IPS DF 4.7 (cell line): ENCODE measurements at regions not wholly inside any gene's neighbourhood (a gene's known extent, or its start where the extent isn't known, plus 50 kb on each side); places are given as distances from the start of the nearest gene placed in this dataset.

Source experiments
- DNase-seq: peaks from one replicate; pipeline ENCODE4 v3.0.0-alpha.2; 2013; ENCODE audit warnings: low spot score; ENCODE audit errors: extremely low read depth

GRCh38 chr1:62981434-62981833, 197.5 kb downstream of the ATG4C start:
- no peak for DNase-seq

DNA sequence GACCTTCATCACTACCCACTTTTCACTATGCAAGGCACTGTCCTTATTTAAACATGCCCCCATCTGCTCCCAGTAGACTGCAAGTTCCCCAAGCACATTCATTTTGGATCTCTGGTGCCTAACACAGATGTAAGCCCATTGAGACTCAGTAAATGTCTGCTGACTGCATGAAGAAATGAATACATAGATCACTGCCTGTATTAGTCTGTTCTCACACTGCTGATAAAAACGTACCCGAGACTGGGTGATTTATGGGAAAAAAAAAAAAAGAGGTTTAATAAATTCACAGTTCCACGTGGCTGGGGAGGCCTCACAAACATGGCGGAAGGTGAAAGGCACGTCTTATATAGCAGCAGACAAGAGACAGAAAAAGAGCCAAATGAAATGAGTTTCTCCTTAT, 204.9 kb downstream of the ATG4C start:
- no peak for DNase-seq

- DNase-seq: no peak
Measured at GRCh38 chr1:62989497-62989896, 205.6 kb downstream of the ATG4C start.

GRCh38 chr1:62991152-62991551, 207.2 kb downstream of the ATG4C start:
- no peak for DNase-seq

- no peak for DNase-seq
Measured at GRCh38 chr1:62993844-62994243, 209.9 kb downstream of the ATG4C start.

DNA sequence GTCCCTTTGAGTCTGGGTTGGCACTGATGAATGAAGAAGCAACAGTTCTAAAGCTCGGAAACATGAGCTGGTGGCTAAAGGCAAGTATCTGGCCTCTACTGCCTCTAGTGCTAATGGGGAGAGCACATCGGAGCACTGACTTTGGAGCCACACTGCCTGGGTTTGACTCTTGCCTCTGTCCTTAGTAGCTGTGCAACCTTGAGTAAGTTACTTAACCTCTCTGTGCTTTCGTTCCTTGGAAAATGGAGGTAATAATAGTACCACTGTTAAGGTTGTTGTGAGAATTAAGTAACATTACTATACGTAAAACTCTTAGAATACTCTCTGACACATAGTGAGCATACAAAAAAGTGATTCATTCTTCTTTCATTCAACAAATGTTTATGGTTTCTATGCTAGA, 211.2 kb downstream of the ATG4C start:
- no peak for DNase-seq

DNA sequence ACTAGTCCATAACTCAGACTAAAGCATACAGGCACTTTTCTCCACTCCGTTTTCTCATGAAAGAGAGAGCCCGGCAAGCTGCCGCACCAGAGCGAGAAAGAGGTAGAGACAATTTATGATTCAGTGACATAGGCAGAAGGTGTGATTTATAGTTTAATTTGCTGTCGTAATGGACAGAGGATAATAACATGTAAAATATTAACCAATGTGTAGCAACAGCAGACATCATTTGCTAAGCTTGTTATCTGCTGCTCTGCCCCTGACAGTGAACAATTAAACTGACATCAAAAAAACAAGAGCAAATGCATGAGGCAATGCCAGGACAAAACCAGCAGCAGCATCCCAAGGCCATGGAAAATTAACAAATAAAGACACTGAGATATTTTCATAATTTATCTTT, 214.0 kb downstream of the ATG4C start:
- no peak for DNase-seq

DNA sequence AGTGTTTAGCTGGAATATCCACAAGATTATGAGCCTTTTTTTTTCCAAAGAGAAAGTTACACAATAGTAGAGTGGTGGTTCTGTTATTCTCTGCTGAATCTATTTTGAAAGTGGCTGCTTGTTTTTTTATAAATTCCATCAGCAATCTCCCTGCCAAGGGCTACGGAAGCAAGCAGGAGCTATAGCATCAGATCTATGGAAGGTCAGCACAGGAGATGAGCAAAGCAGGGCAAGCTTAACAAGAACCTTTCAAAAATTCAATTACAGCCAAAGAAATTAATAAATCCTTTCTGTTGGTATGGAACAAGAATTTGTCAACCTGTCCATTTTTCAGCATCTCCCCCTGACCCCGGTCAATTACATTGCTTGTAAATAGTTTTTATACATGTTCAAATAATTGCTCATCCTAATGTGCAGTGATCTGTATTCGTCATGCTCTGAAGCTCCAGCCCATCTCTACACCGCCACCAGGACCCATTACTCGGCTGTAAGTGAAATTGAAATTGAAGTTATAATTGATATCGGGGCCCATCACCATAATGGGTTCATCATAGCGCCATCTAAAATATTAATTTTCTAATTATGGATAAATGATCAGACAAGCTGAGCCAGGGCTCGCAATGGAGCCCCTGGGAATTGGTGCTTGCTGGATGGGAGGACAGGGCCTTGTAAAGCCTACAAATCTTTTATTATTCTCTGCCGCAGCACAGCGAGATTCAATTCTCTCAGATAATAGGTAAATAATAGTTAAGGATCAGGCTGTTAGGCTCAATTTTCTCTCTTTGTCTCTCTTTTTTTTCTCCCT, 215.1 kb downstream of the ATG4C start:
- no peak for DNase-seq

DNA sequence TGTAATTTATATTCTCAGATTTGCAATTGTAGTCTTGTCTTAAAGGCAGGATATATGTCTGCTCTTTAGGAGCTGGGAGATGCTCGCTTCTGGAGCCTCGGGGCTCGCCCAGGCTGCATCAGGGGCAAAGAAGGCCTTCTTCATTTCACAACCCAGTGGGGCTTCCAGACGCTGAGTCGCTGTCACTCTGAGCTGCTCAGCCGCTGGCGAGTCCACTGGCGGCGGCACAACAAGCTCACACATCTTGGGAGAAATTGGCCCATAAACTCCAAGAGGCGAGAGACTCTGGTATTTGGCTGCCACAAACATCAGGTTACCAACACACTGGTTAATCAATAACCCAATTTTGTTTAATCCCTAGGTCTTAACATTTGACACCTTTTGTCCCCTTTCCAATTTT, 216.6 kb downstream of the ATG4C start:
- no peak for DNase-seq

GRCh38 chr1:63004868-63005267, 220.9 kb downstream of the ATG4C start:
- no peak for DNase-seq

GRCh38 chr1:63005812-63006211, 221.9 kb downstream of the ATG4C start:
- no peak for DNase-seq

DNA sequence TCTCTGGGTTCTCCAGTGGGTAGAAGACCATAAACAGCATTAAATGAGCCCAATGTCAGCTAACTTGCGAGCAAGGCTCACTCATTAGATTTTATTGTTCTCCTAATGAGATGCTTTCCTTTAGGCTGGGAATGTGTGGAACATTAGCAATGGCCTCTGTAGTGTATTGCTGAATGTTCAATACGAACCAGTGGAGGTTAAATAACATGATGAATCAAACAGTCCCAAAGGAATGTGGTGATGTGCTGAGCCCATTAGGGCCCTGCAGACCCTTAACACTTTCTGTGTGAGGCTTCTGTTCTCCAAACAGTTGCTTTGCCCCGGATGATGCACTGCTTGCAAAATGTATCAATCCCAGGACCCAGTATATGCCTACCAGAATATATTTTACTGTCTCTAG, 225.5 kb downstream of the ATG4C start:
- no peak for DNase-seq

DNA sequence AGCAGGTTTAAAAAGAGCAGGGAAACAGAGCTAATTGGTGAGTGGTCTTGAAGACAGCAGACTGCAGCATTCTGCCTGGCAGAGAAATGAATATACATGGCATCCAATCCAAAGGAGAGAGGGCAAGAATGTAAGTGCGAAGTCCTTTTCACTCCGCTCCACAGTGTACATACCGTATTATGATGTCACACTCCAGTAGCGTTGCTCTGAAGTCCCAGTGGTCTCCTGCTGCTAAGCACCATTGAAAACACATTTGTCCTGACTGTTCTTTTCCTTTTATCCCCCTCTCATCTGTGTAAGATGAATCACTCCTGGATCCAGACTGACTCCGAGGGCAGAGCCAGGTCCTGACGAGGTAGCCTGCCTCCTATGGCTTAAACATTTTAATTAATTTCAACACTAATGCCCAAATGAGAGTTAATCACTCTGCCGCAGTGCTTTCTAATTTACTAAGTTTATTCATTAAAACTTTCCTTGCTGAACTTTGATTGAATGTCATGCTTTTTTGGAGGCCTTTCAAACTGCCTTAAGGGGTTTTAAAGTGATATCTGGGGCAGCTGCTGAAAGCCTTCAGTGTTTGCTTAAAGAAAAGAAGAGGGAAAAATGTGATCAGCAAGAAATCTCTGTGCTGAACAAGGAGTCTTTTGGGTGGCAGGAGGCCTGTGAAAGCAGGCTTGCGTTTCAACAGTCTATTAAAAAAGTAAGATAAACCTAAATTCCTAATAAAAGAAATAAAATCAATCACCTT, 227.2 kb downstream of the ATG4C start:
- no peak for DNase-seq

GRCh38 chr1:63012339-63012738, 228.4 kb downstream of the ATG4C start:
- no peak for DNase-seq

GRCh38 chr1:63014267-63014666, 230.3 kb downstream of the ATG4C start:
- no peak for DNase-seq

DNA sequence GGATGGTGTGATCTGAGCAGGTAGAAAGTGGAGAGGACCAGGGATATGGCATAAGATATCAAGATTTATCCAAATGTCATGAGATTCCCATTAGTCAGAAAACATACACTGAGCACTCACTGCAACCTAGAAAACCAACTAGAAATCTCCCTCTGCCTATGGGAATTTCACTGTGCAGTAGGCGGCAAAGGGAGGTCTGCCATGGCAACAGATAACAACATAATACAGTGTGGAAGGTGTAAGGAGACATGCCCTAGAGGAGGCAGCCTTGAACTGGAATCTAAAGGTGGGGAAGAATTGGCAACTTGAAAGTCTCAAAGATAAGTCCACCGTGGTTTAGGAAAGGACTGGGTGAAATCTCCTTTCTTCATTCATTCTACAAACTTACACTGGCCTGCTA, 238.4 kb downstream of the ATG4C start:
- DNase-seq: no peak

GRCh38 chr1:63023171-63023570, 239.2 kb downstream of the ATG4C start:
- DNase-seq: no peak

- DNase-seq: no peak
Measured at GRCh38 chr1:63023637-63024036, 239.7 kb downstream of the ATG4C start.

DNA sequence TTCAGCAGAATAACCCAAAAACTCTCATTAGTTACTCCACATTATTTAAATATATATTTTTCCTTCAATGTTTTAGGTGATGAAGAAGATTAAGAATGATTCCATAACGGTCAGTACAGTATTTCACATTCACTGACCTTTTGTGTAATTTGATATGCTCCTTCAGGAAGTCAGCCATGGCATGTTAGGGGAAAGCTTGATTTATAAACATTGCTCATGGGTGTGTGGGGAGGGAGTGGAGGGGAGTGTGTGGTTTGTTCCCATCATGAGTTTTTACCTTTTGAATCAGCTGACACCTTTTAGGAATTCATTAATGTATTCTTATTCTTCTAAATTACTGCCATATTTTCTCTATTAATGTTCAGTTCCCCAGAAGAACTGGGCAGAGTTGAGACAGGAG, 240.2 kb downstream of the ATG4C start:
- no peak for DNase-seq

GRCh38 chr1:63027176-63027575, 243.2 kb downstream of the ATG4C start:
- DNase-seq: no peak

DNA sequence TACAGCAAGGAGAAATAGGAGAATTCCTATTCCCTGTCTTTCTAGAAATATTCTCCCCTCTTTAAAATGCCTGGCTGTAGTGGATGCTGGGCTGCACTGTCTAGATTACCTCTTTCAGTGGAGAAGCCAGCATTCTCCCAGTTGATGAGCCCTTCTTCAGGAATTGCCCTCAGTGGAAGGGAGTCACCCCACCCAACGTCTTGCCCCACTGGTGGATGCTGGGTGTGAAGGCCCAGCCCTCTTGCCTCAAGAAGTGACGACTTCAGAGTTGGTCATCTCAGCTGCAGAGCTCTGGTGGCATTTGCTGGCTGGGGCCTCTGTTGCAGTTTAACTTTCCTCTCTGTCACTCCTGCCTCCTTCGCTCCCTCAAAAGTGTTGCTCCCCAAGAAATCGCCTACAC, 248.2 kb downstream of the ATG4C start:
- DNase-seq: no peak

- DNase-seq: no peak
Measured at GRCh38 chr1:63033211-63033610, 249.3 kb downstream of the ATG4C start.

DNA sequence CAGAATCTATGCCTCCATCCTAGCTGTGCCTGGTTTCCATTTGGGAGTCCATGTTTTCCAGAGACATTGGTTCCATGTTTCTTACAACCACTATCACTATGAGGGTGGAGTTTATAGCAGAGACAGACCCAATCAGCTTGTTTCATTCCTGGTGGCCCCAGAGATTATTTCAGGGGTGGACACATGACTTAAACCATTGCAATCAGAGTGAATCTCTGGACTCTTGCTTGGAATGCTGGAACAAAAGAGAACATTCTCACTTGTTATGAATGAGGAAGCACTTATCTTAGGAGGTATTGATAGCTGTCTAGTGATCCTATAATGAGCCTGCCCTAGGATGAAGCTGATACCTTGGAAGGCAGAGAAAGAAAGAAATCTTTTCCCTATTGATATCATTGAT, 250.3 kb downstream of the ATG4C start:
- no peak for DNase-seq
